SK-N-SH treated with all-trans-retinoic acid at 6 μM for 48 hours (cell line): ENCODE measurements at regions not wholly inside any gene's neighbourhood (a gene's known extent, or its start where the extent isn't known, plus 50 kb on each side); places are given as distances from the start of the nearest gene placed in this dataset.

Experiments used
- ARNTL ChIP-seq: fragments of 450-650 bp; formaldehyde crosslinking; IDR thresholded peaks from 2 replicates; pipeline ENCODE4 v1.5.0; 2020; ENCODE audit warnings: low read depth, mild to moderate bottlenecking, moderate library complexity, borderline replicate concordance
- ESRRG ChIP-seq: fragments of 250-450 bp; sonication (Bioruptor Pico); IDR thresholded peaks from 2 replicates; pipeline ENCODE4 v1.6.1; 2021; ENCODE audit warnings: mild to moderate bottlenecking
- OSR1 ChIP-seq: fragments of 250-450 bp; sonication (Bioruptor Pico); IDR thresholded peaks from 2 replicates; pipeline ENCODE4 v1.8.0; 2022; ENCODE audit warnings: moderate library complexity, mild to moderate bottlenecking, inconsistent platforms
- SNAI2 ChIP-seq: fragments of 250-450 bp; sonication (Bioruptor Pico); IDR thresholded peaks from 2 replicates; pipeline ENCODE4 v1.5.0; 2020; ENCODE audit warnings: mild to moderate bottlenecking, moderate library complexity
- TCF4 ChIP-seq: fragments of 250-450 bp; sonication (Bioruptor Pico); IDR thresholded peaks from 2 replicates; pipeline ENCODE4 v1.8.0; 2021; ENCODE audit warnings: mild to moderate bottlenecking, moderate library complexity, borderline replicate concordance
- ZC3H10 ChIP-seq: fragments of 250-450 bp; sonication (Bioruptor Pico); IDR thresholded peaks from 2 replicates; pipeline ENCODE4 v1.5.1; 2021; ENCODE audit warnings: mild to moderate bottlenecking, moderate library complexity
- ZFP3 ChIP-seq: fragments of 250-450 bp; sonication (Bioruptor Pico); IDR thresholded peaks from 2 replicates; pipeline ENCODE4 v1.5.0; 2020; ENCODE audit warnings: mild to moderate bottlenecking, moderate library complexity
- TF ChIP-seq, protein P1 (sequence below): fragments of 250-450 bp; sonication (Bioruptor Pico); IDR thresholded peaks from 2 replicates; pipeline ENCODE4 v1.8.0; 2020; ENCODE audit warnings: mild to moderate bottlenecking, moderate library complexity, borderline replicate concordance
- TF ChIP-seq, protein P2 (sequence below): fragments of 250-450 bp; sonication (Bioruptor Pico); IDR thresholded peaks from 2 replicates; pipeline ENCODE4 v1.5.1; 2020; ENCODE audit warnings: low read depth, mild to moderate bottlenecking, moderate library complexity

DNA sequence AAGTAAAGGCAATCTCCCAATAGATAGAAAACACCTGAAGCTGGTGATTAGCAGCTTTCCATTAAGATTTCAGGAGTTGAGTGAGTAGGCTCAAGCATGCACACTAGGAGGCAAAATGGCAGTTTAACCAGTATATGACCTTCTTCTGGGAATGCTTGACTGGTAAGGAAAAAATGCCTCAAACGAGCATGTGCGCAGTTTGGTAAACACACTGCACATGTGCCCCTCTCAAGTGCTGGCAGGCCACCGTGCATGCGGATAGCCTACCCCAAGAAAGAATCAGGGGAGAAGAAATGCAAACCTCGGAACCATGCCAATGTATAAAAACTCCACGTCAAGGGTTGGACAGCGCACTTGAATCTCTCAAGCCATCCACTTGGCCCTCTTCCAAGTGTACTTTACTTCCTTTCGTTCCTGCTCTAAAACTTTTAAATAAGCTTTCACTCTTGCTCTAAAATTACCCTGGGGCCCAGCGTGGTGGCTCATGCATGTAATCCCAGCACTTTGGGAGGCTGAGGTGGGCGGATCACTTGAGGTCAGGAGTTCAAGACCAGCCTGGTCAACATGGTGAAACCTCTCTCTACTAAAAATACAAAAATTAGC is 98.8 kb upstream of the CDK1 start:
- no peak for TF ChIP-seq ZFP3
- TF ChIP-seq ZC3H10 (CRISPR knock-in tag), result no peak
- TF ChIP-seq, protein P1, sequence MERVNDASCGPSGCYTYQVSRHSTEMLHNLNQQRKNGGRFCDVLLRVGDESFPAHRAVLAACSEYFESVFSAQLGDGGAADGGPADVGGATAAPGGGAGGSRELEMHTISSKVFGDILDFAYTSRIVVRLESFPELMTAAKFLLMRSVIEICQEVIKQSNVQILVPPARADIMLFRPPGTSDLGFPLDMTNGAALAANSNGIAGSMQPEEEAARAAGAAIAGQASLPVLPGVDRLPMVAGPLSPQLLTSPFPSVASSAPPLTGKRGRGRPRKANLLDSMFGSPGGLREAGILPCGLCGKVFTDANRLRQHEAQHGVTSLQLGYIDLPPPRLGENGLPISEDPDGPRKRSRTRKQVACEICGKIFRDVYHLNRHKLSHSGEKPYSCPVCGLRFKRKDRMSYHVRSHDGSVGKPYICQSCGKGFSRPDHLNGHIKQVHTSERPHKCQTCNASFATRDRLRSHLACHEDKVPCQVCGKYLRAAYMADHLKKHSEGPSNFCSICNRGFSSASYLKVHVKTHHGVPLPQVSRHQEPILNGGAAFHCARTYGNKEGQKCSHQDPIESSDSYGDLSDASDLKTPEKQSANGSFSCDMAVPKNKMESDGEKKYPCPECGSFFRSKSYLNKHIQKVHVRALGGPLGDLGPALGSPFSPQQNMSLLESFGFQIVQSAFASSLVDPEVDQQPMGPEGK (CRISPR knock-in tag), result no peak
- no peak for TF ChIP-seq SNAI2
- no peak for TF ChIP-seq OSR1 (CRISPR knock-in tag)
- TF ChIP-seq TCF4, result no peak
- TF ChIP-seq ARNTL (CRISPR knock-in tag), result no peak
- TF ChIP-seq, protein P2, sequence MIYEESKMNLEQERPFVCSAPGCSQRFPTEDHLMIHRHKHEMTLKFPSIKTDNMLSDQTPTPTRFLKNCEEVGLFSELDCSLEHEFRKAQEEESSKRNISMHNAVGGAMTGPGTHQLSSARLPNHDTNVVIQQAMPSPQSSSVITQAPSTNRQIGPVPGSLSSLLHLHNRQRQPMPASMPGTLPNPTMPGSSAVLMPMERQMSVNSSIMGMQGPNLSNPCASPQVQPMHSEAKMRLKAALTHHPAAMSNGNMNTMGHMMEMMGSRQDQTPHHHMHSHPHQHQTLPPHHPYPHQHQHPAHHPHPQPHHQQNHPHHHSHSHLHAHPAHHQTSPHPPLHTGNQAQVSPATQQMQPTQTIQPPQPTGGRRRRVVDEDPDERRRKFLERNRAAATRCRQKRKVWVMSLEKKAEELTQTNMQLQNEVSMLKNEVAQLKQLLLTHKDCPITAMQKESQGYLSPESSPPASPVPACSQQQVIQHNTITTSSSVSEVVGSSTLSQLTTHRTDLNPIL (CRISPR knock-in tag), result no peak
- TF ChIP-seq ESRRG, result no peak
